Omental fat pad (tissue), 3 donors: ENCODE measurements at regions not wholly inside any gene's neighbourhood (a gene's known extent, or its start where the extent isn't known, plus 50 kb on each side); places are given as distances from the start of the nearest gene placed in this dataset.

Experiments used
- ATAC-seq: fragments of 150-250 bp; one replicate; pipeline ENCODE4 v1.9.1; 2016; ENCODE audit warnings: mild to moderate bottlenecking, moderate library complexity; ENCODE audit not compliant: low FRiP score
- DNase-seq: peaks from one replicate; pipeline ENCODE4 v3.0.0-alpha.2; 2019; ENCODE audit warnings: low spot score
- TF ChIP-seq, protein P1 (sequence below), 3 donors: fragments of 450-650 bp; IDR thresholded peaks; one replicate each; pipeline ENCODE4 v1.5.1; 2016 to 2017; ENCODE audit warnings: antibody characterized with exemption in 3 of 3, mild to moderate bottlenecking in 3 of 3, moderate library complexity in 2 of 3

DNA sequence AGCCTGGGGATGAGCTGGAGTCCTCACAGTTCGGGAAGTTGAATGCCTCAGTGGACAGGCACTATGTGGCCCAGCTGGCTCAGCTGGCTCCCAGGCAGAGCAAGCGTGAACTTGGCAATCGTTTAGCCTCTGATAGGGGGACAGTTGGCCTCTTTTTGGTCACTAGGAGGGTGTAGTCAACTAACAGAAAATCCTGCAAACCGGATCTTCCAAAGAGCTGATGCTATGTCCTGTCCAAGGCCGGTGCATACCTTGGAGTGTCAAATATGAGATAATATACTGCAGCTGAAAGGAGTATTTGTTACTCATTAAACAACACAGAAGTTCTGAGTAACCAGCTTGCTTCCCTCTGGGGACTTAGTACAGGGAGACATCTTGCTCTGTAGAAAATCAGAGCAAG lies 126.2 kb upstream of the EXOC2 start:
- DNase-seq (no peak), ATAC-seq (no peak)
- TF ChIP-seq, protein P1, sequence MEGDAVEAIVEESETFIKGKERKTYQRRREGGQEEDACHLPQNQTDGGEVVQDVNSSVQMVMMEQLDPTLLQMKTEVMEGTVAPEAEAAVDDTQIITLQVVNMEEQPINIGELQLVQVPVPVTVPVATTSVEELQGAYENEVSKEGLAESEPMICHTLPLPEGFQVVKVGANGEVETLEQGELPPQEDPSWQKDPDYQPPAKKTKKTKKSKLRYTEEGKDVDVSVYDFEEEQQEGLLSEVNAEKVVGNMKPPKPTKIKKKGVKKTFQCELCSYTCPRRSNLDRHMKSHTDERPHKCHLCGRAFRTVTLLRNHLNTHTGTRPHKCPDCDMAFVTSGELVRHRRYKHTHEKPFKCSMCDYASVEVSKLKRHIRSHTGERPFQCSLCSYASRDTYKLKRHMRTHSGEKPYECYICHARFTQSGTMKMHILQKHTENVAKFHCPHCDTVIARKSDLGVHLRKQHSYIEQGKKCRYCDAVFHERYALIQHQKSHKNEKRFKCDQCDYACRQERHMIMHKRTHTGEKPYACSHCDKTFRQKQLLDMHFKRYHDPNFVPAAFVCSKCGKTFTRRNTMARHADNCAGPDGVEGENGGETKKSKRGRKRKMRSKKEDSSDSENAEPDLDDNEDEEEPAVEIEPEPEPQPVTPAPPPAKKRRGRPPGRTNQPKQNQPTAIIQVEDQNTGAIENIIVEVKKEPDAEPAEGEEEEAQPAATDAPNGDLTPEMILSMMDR (IDR thresholded peaks at IDR 0.05), result no peak

DNA sequence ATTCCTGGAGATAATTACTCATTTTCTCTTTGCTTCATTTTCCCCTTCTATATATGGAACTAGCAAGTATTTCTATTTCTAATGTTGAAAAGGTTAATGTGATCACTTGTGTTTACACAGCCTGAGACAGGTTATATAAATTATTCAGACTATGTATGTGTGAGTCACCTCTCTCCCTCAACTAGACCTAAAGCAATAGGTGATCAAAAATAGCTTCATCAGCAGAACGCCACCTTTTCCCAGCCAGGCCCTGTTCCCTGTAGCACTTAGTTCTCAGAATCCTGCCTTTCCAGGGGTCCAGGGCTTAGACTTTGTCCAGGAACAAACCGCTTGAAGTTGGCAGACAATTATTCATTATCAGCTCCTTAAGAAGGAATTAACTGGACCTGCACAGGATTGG lies 125.3 kb upstream of the EXOC2 start:
- TF ChIP-seq, protein P1 (IDR thresholded peaks at IDR 0.05), result no peak
- DNase-seq (no peak), ATAC-seq (no peak)

DNA sequence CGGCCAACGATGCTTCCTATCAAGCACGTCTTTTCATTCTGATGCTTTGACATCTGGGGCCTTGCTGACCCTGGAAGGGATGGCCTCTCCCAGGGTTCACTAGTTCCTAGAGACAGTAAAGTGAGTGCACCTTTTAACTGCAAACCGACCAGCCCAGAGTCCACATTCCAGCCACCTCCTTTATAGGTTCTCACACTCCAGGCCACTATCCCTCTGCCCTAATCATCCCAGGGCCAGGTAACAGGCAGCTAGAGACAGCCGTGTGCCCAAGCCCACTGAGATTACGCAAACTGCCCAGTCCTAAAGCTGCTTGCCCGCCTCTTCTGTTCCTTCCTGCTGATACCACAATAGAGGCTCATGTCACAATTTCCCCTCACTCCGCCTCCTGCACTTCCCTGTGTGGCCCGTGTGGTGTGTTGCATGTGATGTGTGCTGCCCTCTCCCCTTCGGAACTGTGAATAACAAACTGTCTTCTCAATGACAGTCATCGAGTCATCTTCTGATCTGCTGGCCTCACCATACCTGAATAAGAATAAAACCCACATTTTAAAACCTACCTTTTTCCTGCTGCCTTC lies 123.7 kb upstream of the EXOC2 start:
- DNase-seq (no peak), ATAC-seq (no peak)
- TF ChIP-seq, protein P1 (IDR thresholded peaks at IDR 0.05), result no peak

DNA sequence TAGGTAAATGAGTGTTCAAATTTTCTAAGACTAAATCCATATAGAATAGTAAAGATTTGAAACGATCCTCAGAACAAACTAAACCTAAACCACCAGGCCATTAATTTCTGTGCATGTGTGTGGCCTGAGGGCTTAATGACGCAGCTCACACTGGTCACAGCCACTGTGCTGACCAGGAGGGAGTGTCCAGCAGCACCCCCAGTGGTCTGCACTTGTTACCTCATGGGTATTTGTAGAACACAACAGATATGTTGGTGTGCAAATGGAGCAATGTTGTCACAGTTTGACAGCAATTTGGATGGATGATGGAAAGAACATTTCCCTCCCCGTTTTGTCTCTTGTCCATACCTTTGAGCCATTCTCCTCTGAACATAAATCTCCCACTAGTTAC lies 122.4 kb upstream of the EXOC2 start:
- DNase-seq, result no peak
- TF ChIP-seq, protein P1 (IDR thresholded peaks at IDR 0.05), result no peak
- no peak for ATAC-seq

DNA sequence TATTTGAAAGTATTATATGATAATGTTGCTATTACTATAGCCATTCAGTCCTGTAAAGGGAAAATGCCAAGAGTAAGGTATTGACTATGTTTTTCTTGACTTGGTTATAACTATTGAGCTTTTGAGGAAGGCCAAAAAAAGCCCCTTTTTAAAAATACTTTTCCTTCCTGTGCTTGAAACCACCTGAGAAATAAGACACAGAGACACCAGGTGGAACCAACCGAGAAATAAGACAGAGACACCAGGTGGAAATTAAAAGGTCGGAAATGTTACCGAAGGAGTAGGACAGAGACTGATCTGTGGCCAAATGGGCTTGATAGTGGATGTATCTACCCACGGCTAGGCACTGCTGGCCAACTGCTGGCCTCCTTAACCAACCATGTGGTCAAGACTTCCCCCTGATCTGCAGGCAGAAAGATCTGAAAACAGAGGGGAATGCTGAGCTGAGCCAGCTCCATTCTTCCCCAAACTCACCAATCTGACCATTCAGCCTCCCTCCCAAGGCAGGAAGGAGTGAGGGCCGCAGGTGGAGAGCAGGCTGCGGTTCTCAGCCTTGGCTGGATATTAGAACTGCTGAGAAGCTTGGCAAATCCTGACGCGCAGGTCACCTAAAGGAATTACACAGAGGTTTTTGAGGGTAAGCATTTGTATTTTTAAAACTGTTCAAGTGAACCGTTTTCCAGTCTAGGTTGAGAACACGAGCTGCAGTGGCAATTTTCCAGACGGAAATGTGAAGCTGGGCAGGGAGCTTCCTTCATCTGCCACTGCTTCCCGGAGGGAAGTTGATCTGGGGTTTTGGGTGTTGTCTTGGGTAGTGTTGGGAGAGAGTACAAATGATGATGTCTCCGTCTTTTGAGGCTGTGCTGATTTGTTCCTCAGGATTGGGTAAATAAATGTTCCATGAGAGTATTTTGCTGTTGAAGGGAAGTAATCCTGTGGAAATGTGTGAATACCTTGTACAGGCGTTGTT lies 121.7 kb upstream of the EXOC2 start:
- DNase-seq (no peak), ATAC-seq (no peak)
- TF ChIP-seq, protein P1 (IDR thresholded peaks at IDR 0.05), result no peak

DNA sequence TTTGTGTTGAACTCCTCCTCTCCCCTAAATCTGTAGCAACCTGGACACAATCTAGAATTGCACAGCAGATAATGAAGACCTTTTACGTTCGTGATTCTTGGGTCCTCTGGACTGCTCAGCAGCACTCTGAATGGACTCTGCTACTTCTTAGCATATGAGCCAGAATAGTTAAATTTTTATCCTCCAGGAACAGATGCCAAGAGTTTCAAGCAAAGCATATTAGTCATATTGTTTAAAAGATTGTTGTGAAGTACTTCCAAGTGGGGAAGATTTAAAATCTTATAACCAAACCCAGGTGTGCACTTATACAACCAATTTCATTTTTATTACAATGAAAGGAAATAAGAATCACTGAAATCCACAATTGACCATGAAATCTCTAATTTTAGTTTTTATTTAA lies 118.9 kb upstream of the EXOC2 start:
- DNase-seq (no peak), ATAC-seq (no peak)
- TF ChIP-seq, protein P1 (IDR thresholded peaks at IDR 0.05), result no peak

DNA sequence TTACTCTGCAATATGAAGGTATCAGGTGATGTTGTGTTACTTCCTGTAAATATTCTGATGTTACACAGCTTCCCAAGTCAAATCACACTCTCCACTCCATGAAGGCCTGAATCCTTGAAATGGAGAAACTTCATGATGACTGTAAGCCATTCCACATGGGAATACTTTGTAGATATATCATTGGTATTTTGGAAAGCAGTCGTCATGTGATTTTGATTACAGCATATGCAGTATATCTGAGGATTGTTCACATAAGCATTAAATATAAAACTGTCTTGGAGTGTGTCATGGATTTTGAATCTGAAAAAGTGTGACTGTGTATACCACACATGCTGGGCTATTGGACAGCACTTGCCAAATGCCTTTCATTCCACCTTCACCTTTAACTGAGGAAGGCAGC lies 118.3 kb upstream of the EXOC2 start:
- TF ChIP-seq, protein P1 (IDR thresholded peaks at IDR 0.05), result no peak
- no peak for DNase-seq
- ATAC-seq, result no peak
